ENCODE measurements at regions not wholly inside any gene's neighbourhood (a gene's known extent, or its start where the extent isn't known, plus 50 kb on each side); places are given as distances from the start of the nearest gene placed in this dataset.

- Histone ChIP-seq H3K27me3 (ENCODE audit: insufficient read depth, poor library complexity, severe bottlenecking) (no peaks in the 10 kb centered on the region), H3K27ac (replicated peaks) (no peak overlapping the region), H3K4me3 (replicated peaks; ENCODE audit: insufficient read depth, low read length) (no peak overlapping the region)
- TF ChIP-seq GABPA (IDR thresholded peaks at IDR 0.05; ENCODE audit: low read depth), result no peak
- no peak for TF ChIP-seq SPI1 (IDR thresholded peaks at IDR 0.05; ENCODE audit: borderline replicate concordance, low read depth)
- TF ChIP-seq POLR2AphosphoS5 (IDR thresholded peaks at IDR 0.05; ENCODE audit: low read depth), result no peak
- no peak for TF ChIP-seq CTCF (IDR thresholded peaks at IDR 0.05; ENCODE audit: insufficient read depth, low read length)
- TF ChIP-seq REST (IDR thresholded peaks at IDR 0.05; ENCODE audit: insufficient replicate concordance, low read depth), result no peak
- DNase-seq (ENCODE audit: low read depth in 1 of 2, low spot score in 1 of 2), result no peak
Measured at GRCh38 chr6:78324213-78324612, 543.1 kb upstream of the IRAK1BP1 start.

- Histone ChIP-seq H3K4me3 (replicated peaks; ENCODE audit: insufficient read depth, low read length) (no peak overlapping the region), H3K27ac (replicated peaks) (no peak overlapping the region), H3K27me3 (ENCODE audit: insufficient read depth, poor library complexity, severe bottlenecking) (no peaks in the 10 kb centered on the region)
- TF ChIP-seq GABPA (IDR thresholded peaks at IDR 0.05; ENCODE audit: low read depth), result no peak
- TF ChIP-seq CTCF (IDR thresholded peaks at IDR 0.05; ENCODE audit: insufficient read depth, low read length), result no peak
- no peak for TF ChIP-seq REST (IDR thresholded peaks at IDR 0.05; ENCODE audit: insufficient replicate concordance, low read depth)
- TF ChIP-seq POLR2AphosphoS5 (IDR thresholded peaks at IDR 0.05; ENCODE audit: low read depth), result no peak
- TF ChIP-seq SPI1 (IDR thresholded peaks at IDR 0.05; ENCODE audit: borderline replicate concordance, low read depth), result no peak
- DNase-seq (ENCODE audit: low read depth in 1 of 2, low spot score in 1 of 2), result no peak
Measured at GRCh38 chr6:78340755-78341154, 526.6 kb upstream of the IRAK1BP1 start.

GRCh38 chr6:78345882-78346281 is 521.5 kb upstream of the IRAK1BP1 start:
- Histone ChIP-seq H3K27ac (replicated peaks) (no peak overlapping the region), H3K4me3 (replicated peaks; ENCODE audit: insufficient read depth, low read length) (no peak overlapping the region), H3K27me3 (ENCODE audit: insufficient read depth, poor library complexity, severe bottlenecking) (no peaks in the 10 kb centered on the region)
- TF ChIP-seq GABPA (IDR thresholded peaks at IDR 0.05; ENCODE audit: low read depth), result no peak
- TF ChIP-seq REST (IDR thresholded peaks at IDR 0.05; ENCODE audit: insufficient replicate concordance, low read depth), result no peak
- TF ChIP-seq SPI1 (IDR thresholded peaks at IDR 0.05; ENCODE audit: borderline replicate concordance, low read depth), result no peak
- TF ChIP-seq CTCF (IDR thresholded peaks at IDR 0.05; ENCODE audit: insufficient read depth, low read length), result no peak
- no peak for TF ChIP-seq POLR2AphosphoS5 (IDR thresholded peaks at IDR 0.05; ENCODE audit: low read depth)
- no peak for DNase-seq (ENCODE audit: low read depth in 1 of 2, low spot score in 1 of 2)
